Glutamatergic neuron (in vitro differentiated cells): ENCODE measurements at regions not wholly inside any gene's neighbourhood (a gene's known extent, or its start where the extent isn't known, plus 50 kb on each side); places are given as distances from the start of the nearest gene placed in this dataset.

Experiments
- DNase-seq: peaks from one replicate; pipeline ENCODE4 v3.0.0; 2022
- H3K27ac Mint-ChIP-seq: one replicate; pipeline ENCODE4 v1.8.0; 2020; ENCODE audit warnings: mild to moderate bottlenecking, mixed read lengths, inconsistent platforms; ENCODE audit not compliant: unreplicated experiment
- H3K27me3 Mint-ChIP-seq: one replicate; pipeline ENCODE4 v1.8.0; 2020; ENCODE audit warnings: mild to moderate bottlenecking, moderate library complexity, mixed read lengths, inconsistent platforms; ENCODE audit not compliant: unreplicated experiment
- H3K36me3 Mint-ChIP-seq: one replicate; pipeline ENCODE4 v1.8.0; 2020; ENCODE audit warnings: mild to moderate bottlenecking, mixed read lengths, inconsistent platforms; ENCODE audit not compliant: unreplicated experiment
- H3K4me1 Mint-ChIP-seq: one replicate; pipeline ENCODE4 v1.8.0; 2020; ENCODE audit warnings: mild to moderate bottlenecking, low read depth, mixed read lengths, inconsistent platforms; ENCODE audit not compliant: unreplicated experiment
- H3K4me3 Mint-ChIP-seq: one replicate; pipeline ENCODE4 v1.8.0; 2020; ENCODE audit warnings: mild to moderate bottlenecking, mixed read lengths, inconsistent platforms; ENCODE audit not compliant: unreplicated experiment
- H3K9me3 Mint-ChIP-seq: one replicate; pipeline ENCODE4 v1.8.0; 2020; ENCODE audit warnings: mild to moderate bottlenecking, moderate library complexity, mixed read lengths, inconsistent platforms; ENCODE audit not compliant: unreplicated experiment
- TF ChIP-seq, protein P1 (sequence below): fragments of 200-600 bp; sonication (generic); IDR thresholded peaks from one replicate; pipeline ENCODE4 v1.5.0; 2021; ENCODE audit not compliant: partially characterized antibody, unreplicated experiment

DNA sequence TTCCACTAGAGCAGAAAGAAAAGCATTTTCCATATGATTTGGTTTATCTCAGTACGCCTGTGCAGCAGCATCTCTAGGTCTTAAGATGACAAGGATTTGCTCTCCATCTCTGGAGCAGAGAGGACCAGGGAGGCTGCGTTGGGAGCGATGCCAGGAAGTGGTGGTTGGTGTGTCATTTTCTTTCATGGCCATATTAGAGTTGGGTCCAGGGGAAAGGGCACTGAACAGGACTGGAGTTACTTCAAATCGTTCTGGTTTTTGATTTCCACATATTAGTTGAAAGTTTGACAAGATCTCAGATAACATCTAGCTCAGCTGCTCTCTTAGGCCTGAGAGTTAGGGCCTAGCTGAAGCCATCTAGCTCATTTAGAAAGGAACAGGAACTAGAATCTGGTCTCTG lies 157.7 kb downstream of the ADAMTS15 start:
- no peak overlapping the region for H3K27ac Mint-ChIP-seq
- DNase-seq = no peak
- no peak overlapping the region for H3K4me3 Mint-ChIP-seq
- TF ChIP-seq, protein P1, sequence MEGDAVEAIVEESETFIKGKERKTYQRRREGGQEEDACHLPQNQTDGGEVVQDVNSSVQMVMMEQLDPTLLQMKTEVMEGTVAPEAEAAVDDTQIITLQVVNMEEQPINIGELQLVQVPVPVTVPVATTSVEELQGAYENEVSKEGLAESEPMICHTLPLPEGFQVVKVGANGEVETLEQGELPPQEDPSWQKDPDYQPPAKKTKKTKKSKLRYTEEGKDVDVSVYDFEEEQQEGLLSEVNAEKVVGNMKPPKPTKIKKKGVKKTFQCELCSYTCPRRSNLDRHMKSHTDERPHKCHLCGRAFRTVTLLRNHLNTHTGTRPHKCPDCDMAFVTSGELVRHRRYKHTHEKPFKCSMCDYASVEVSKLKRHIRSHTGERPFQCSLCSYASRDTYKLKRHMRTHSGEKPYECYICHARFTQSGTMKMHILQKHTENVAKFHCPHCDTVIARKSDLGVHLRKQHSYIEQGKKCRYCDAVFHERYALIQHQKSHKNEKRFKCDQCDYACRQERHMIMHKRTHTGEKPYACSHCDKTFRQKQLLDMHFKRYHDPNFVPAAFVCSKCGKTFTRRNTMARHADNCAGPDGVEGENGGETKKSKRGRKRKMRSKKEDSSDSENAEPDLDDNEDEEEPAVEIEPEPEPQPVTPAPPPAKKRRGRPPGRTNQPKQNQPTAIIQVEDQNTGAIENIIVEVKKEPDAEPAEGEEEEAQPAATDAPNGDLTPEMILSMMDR = no peak
- no peaks in the 10 kb centered on the region for H3K36me3 Mint-ChIP-seq
- peaks cover 3% of the 10 kb centered on the region for H3K4me1 Mint-ChIP-seq
- no peaks in the 10 kb centered on the region for H3K27me3 Mint-ChIP-seq
- H3K9me3 Mint-ChIP-seq = peaks cover under 1% of the 10 kb centered on the region

DNA sequence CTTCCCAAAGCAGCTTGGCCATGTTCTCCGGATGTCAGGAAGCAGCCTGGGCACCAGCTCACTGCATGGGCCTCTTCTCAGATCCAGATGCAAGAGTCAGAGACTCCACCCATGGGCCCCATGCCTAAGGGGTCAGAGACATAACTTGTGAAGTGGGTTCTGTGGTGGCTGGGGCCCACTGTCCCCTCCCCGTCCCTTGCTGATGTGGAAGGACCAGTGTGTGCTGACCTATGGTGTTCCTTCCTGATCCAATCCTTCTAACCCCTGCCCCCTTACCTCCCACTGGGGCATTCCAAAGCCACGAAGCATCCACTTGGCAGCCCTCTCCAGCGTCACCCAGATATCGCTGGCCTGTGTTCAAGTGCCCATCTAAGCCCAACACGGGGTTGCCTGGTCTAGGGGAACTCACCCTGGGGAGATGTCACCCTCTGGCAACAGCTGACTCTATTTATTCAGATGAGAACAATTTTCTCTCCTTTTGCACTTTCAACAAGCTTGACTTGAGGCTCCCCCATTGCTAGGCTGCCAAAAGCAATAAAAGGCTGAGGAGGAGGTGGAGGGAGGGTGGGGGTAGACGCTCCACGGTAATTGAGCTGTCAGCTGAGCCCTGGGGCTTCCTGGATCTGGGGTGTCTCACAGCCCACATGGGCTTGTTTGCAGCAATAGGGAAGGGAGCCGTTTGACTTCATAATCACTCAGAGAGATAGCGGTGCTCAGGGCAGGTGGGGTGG lies 158.5 kb downstream of the ADAMTS15 start:
- Mint-ChIP-seq H3K4me3 (no peak overlapping the region), H3K9me3 (no peaks in the 10 kb centered on the region), H3K27me3 (no peaks in the 10 kb centered on the region), H3K4me1 (peaks cover 3% of the 10 kb centered on the region), H3K27ac (no peak overlapping the region), H3K36me3 (no peaks in the 10 kb centered on the region)
- TF ChIP-seq, protein P1 = no peak
- no peak for DNase-seq

DNA sequence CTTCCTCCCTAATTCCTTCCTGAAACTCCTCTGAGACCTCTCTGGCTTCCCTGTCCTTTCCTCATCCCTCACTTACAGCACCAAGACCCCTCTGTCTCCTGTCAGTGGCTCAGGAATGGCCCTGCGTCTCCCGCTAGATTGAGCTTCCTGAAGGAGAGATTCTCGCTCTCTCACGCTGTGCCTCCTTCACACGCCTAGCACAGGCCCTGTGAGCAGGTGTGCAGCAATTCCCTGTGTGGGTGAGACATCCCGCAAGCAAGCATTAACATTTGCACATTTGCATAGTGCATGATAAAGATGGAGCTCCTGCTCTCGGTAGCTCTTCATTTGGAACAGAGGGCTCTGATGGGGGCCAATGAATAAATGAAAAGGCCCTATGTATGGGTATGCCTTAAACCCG lies 159.8 kb downstream of the ADAMTS15 start:
- Mint-ChIP-seq H3K9me3 (no peaks in the 10 kb centered on the region), H3K4me3 (no peak overlapping the region), H3K27me3 (no peaks in the 10 kb centered on the region), H3K4me1 (peaks cover 3% of the 10 kb centered on the region), H3K36me3 (no peaks in the 10 kb centered on the region), H3K27ac (no peak overlapping the region)
- no peak for DNase-seq
- TF ChIP-seq, protein P1 = no peak

DNA sequence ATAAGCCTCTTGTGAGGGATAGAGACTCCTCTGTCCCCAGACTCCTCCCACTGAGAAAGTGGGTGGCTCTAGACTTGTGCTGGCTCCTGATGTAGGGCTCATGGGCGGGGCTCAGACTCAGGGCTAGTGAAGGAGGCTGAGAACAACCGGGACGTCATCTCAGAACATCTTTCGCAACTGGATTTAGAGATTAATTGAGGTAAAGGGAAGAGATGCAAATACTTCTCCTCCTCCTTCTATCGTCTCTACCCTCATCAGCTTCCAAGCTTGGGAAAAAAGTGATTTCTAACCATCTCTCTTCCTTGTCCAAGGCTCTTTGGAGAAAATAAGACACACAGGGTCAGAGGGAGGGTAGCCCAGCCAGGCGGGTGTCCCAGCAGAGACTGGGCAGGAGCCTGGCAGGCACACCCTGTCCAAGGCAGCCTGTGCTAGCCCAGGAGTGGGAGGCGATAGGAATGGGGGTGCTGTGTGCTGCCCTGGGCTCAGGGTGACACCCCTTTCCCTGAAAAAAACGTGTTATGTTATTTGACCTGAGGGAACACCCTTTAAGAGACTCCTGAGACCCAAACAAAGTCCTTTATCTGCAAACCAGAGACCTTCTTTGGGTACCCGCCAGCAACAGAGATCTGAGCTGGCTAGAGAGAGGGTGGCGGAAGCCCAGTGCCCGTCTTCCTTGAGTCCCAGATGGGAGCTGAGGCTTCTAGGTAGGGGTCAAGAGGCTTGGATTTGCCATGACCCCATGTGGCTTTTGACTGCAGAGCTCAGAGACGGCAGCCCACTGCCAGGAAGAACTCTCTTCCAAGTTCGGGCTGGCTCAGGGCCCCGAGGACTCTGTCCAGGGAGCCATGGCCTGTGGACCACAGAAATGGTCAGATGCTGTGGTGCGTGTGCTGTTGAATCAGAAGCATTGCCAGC lies 160.9 kb downstream of the ADAMTS15 start:
- Mint-ChIP-seq H3K27ac (no peak overlapping the region), H3K4me1 (peaks cover 3% of the 10 kb centered on the region), H3K36me3 (no peaks in the 10 kb centered on the region), H3K27me3 (no peaks in the 10 kb centered on the region), H3K9me3 (no peaks in the 10 kb centered on the region), H3K4me3 (no peak overlapping the region)
- TF ChIP-seq, protein P1 = no peak
- no peak for DNase-seq
